BJ (cell line): ENCODE measurements at regions not wholly inside any gene's neighbourhood (a gene's known extent, or its start where the extent isn't known, plus 50 kb on each side); places are given as distances from the start of the nearest gene placed in this dataset.

Source experiments
- CTCF ChIA-PET: fragments of 350-600 bp; formaldehyde crosslinking; extraction: SDS; loops from one replicate; lab custom pipeline; 2021; ENCODE audit warnings: antibody characterized with exemption, inconsistent platforms; lab: Yijun Ruan, JAX
- POLR2A ChIA-PET: fragments of 300-600 bp; sonication (Branson Sonifier 250); formaldehyde crosslinking; extraction: SDS; loops from one replicate; lab custom pipeline; 2021; ENCODE audit warnings: antibody characterized with exemption; lab: Charles Lee
- DNase-seq: peaks from one replicate; pipeline ENCODE4 v3.0.0-alpha.2; 2011; ENCODE audit warnings: low read depth
- H3K27me3 ChIP-seq: 2 replicates; pipeline ENCODE4 v1.6.0; 2011; ENCODE audit warnings: low read length; ENCODE audit not compliant: control insufficient read depth, insufficient read depth
- H3K36me3 ChIP-seq: 2 replicates; pipeline ENCODE4 v1.5.1; 2011; ENCODE audit warnings: low read length; ENCODE audit not compliant: control insufficient read depth, insufficient read depth
- H3K4me3 ChIP-seq: 2 replicates; pipeline ENCODE4 v1.5.1; 2011; ENCODE audit warnings: low read depth, mild to moderate bottlenecking, control low read depth, low read length
- TF ChIP-seq, protein P1 (sequence below): IDR thresholded peaks from 2 replicates; pipeline ENCODE4 v1.5.1; 2011; ENCODE audit warnings: low read depth, mild to moderate bottlenecking, control low read depth, inconsistent platforms, low read length, moderate library complexity; ENCODE audit not compliant: insufficient read depth

DNA sequence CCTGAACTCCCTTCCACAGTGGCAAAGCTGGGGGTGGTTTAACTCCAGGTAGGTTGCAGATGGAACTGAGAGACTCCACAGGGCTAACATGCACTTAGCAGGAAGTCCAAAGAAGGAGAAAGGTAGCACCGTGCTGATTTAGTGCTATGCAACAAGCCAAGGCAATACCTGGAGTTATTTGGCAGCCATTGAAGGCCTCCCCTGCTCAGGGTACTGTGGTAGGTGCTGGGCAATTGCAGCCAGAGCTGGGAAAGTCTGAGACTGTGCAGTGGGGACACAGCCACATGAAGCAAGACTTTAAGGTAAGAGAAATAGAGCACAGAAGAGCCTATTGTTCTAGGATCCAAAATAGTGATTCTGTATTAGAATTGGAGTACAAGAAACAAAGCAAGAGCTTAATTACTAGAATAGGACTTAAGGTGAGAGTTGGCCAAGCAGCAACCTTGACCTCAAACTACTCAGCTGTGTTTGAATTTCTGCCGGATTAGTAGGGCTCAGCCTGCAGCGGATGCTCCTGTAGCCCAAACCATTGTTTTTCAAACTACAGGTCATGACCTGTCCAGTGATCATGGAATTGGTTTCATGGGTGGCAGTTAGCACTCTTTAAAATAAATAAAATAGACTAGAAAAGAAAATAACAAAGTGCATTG lies 80.8 kb upstream of the STMND1 start:
- Histone ChIP-seq H3K27me3 (no peaks in the 10 kb centered on the region), H3K36me3 (no peaks in the 10 kb centered on the region), H3K4me3 (no peak overlapping the region)
- ChIA-PET POLR2A (no interaction called here), CTCF (interaction anchor here (1.4 kb wide), 1 partner anchor 9 kb away, joined by 3 read pairs; no protein-coding TSS in a partner anchor)
- TF ChIP-seq, protein P1, sequence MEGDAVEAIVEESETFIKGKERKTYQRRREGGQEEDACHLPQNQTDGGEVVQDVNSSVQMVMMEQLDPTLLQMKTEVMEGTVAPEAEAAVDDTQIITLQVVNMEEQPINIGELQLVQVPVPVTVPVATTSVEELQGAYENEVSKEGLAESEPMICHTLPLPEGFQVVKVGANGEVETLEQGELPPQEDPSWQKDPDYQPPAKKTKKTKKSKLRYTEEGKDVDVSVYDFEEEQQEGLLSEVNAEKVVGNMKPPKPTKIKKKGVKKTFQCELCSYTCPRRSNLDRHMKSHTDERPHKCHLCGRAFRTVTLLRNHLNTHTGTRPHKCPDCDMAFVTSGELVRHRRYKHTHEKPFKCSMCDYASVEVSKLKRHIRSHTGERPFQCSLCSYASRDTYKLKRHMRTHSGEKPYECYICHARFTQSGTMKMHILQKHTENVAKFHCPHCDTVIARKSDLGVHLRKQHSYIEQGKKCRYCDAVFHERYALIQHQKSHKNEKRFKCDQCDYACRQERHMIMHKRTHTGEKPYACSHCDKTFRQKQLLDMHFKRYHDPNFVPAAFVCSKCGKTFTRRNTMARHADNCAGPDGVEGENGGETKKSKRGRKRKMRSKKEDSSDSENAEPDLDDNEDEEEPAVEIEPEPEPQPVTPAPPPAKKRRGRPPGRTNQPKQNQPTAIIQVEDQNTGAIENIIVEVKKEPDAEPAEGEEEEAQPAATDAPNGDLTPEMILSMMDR, result no peak
- no peak for DNase-seq

DNA sequence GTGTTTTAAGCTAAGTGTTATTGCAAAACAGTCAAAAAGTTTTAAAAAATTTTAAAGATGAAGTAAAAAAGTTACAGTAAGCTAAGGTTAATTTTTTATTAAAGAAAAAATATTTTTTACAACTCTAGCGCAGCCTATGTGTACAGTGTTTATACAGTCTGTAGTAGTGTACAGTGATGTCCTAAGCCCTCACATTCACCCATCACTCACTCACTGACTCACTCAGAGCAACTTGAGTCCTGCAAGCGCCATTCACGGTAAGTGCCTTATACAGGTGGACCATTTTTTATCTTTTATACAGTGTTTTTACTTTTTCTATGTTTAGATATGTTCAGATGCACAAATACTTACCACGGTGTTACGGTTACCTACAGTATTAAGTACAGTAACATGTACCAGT lies 83.4 kb upstream of the STMND1 start:
- ChIA-PET POLR2A (no interaction called here), CTCF (interaction anchor here (1.0 kb wide), 1 partner anchor 255 kb away, joined by 4 read pairs; no protein-coding TSS in a partner anchor)
- DNase-seq, result no peak
- H3K4me3 ChIP-seq, result no peak overlapping the region
- H3K36me3 ChIP-seq, result no peaks in the 10 kb centered on the region
- H3K27me3 ChIP-seq, result no peaks in the 10 kb centered on the region
- TF ChIP-seq, protein P1, result no peak

DNA sequence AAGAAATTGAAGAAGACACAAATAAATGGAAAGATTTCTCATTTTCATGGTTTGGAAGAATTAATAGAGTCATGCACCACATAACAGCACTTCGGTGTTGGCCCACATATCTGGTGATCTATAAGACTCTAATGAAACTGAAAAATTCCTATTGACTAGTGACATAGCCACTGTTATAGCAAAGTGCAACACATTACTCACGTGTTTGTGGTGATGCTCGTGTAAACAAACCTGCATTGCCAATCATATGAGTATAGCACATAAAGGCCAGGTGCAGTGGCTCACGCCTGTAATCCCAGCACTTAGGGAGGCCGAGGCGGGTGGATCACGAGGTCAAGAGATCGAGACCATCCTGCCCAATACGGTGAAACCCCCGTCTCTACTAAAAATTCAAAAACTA lies 84.4 kb upstream of the STMND1 start:
- ChIA-PET POLR2A (no interaction called here), CTCF (interaction anchor here (1.0 kb wide), 1 partner anchor 254 kb away, joined by 4 read pairs; no protein-coding TSS in a partner anchor)
- Histone ChIP-seq H3K4me3 (no peak overlapping the region), H3K27me3 (no peaks in the 10 kb centered on the region), H3K36me3 (no peaks in the 10 kb centered on the region)
- DNase-seq, result no peak
- TF ChIP-seq, protein P1, result no peak

DNA sequence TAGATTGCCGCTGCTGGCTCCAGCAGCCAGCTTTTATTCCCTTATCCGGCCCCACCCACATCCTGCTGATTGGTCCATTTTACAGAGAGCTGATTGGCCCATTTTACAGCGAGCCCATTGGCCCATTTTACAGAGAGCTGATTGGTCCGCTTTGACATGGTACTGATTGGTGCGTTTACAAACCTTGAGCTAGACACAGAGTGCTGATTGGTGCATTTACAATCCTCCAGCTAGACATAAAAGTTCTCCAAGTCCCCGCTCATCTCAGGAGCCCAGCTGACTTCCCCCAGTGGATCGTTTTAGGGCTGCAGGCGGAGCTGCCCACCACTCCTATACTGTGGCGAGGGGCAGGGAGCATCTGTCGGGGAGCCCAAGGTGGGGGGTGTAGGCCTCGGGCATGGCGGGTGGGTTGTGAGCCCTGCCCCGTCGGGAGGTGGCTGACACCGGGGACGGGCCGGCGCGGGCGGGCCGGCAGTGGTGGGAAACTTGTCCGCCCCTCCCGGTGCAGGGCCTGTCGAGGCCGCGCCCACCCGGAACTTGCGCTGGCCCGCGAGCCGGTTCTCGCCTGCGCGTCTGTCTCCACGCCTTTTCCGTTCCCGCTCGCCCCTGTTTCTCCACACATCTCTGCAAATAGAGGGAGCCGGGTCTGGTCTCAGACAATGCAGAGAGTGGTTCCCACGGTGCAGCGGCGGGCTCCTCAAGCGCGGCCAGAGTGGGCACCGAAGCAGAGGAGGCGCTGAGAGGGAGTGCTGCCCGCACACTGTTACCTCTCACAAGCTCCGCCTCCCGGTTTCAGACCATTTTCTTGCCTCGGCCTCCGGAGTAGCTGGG lies 86.1 kb upstream of the STMND1 start:
- Histone ChIP-seq H3K27me3 (no peaks in the 10 kb centered on the region), H3K36me3 (no peaks in the 10 kb centered on the region), H3K4me3 (no peak overlapping the region)
- TF ChIP-seq, protein P1, result no peak
- no peak for DNase-seq
- CTCF ChIA-PET, result interaction anchor here (1.1 kb wide), 3 partner anchors 12 to 84 kb away, joined by 3 to 4 read pairs (median 3); no protein-coding TSS in a partner anchor
- POLR2A ChIA-PET, result no interaction called here

DNA sequence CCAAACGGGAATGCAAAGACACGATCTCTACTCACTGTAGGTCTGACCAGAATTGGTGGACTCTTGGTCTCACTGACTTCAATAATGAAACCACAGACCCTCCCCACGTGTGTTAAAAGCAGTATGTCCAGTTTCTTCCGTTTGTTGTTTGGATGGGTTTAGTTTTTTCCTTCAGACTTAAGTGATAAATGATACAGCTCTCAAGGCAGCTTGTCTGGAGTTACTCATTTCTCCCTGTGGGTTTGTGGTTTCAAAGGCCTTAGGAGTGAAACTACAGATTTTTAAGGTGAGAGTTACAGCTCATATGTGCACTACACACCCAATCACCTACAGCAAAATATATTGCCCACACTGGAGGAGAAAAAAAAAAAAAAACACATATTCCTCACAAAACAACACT lies 86.7 kb upstream of the STMND1 start:
- TF ChIP-seq, protein P1, result no peak
- H3K27me3 ChIP-seq, result no peaks in the 10 kb centered on the region
- H3K4me3 ChIP-seq, result no peak overlapping the region
- DNase-seq, result no peak
- ChIA-PET POLR2A (no interaction called here), CTCF (interaction anchor here (1.1 kb wide), 3 partner anchors 12 to 84 kb away, joined by 3 to 4 read pairs (median 3); no protein-coding TSS in a partner anchor)
- H3K36me3 ChIP-seq, result no peaks in the 10 kb centered on the region
